Astrocyte of the spinal cord (primary cell): ENCODE measurements at regions not wholly inside any gene's neighbourhood (a gene's known extent, or its start where the extent isn't known, plus 50 kb on each side); places are given as distances from the start of the nearest gene placed in this dataset.

Source experiments
- DNase-seq: peaks from one replicate; pipeline ENCODE4 v3.0.0; 2011; ENCODE audit warnings: low read depth, low spot score
- H3K4me3 ChIP-seq: 2 replicates; pipeline ENCODE4 v1.5.1; 2011; ENCODE audit warnings: low read depth, mild to moderate bottlenecking, low read length, moderate library complexity
- in situ Hi-C: cut with HindIII; loops from 2 replicates; pipeline ENCODE4 v1.10.0; 2017; ENCODE audit warnings: low sequenced_read_pairs
- TF ChIP-seq, protein P1 (sequence below): IDR thresholded peaks from 2 replicates; pipeline ENCODE4 v1.5.1; 2012; ENCODE audit warnings: low read depth, mild to moderate bottlenecking, low read length, inconsistent platforms

DNA sequence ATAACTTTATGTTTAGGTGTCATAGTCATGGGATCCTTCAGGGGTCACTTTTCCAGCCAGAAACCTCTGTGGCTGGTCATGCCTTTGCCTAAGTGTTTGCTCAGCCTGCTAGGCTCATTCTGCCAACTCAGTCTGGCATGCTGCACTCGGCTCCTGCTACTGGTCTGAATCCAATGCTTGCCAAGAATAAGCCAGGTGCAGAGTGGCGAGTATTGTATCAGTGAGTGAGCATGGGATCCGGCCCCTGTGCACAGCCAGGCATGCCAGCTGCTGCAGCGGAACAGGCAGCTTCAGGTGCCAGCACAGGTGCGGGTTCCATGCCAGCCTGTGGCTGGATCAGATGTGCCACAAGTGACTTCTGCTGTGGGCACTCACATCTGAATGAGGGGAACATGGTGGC is 1269.3 kb upstream of the CNTN5 start:
- no peak overlapping the region for H3K4me3 ChIP-seq
- TF ChIP-seq, protein P1, sequence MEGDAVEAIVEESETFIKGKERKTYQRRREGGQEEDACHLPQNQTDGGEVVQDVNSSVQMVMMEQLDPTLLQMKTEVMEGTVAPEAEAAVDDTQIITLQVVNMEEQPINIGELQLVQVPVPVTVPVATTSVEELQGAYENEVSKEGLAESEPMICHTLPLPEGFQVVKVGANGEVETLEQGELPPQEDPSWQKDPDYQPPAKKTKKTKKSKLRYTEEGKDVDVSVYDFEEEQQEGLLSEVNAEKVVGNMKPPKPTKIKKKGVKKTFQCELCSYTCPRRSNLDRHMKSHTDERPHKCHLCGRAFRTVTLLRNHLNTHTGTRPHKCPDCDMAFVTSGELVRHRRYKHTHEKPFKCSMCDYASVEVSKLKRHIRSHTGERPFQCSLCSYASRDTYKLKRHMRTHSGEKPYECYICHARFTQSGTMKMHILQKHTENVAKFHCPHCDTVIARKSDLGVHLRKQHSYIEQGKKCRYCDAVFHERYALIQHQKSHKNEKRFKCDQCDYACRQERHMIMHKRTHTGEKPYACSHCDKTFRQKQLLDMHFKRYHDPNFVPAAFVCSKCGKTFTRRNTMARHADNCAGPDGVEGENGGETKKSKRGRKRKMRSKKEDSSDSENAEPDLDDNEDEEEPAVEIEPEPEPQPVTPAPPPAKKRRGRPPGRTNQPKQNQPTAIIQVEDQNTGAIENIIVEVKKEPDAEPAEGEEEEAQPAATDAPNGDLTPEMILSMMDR: no peak
- no peak for DNase-seq
- in situ Hi-C loops: no loop called here

DNA sequence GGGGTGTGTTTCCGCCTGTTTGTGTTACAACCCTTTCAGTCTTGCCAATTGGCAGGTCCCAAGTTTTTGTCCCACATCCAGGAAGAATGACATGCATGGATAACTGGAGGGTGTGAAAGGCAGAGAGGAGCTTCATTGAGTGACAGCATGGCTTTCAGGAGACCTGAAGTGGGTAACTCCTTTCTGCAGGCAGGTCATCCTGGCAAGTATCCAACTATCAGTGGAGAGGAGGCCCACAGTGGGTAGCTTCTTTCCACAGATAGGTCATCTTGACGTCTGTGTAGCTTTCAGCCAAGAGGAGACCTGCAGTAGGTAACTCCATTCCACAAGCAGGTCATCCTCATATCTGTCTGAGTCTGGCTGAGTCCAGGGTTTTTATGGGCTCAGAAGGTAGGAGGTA is 1268.8 kb upstream of the CNTN5 start:
- in situ Hi-C loops: no loop called here
- no peak overlapping the region for H3K4me3 ChIP-seq
- TF ChIP-seq, protein P1: no peak
- no peak for DNase-seq

DNA sequence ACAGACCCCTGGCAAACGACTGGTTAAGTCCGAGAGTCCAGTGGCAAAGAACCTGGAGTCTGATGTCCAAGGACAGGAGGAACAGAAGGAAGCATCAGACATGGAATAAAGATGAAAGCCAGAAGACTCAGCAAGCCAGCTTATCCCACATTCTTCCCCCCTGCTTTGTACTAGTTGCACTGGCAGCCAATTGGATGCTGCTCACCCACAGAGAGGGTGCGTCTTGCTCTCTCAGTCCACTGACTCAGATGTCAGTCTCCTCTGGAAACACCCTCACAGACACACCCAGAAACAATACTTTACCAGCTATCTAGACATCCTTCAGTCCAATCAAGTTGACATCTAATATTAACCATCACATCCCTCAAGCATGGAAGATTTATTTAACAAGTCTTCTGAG is 1265.8 kb upstream of the CNTN5 start:
- in situ Hi-C loops: no loop called here
- H3K4me3 ChIP-seq: no peak overlapping the region
- TF ChIP-seq, protein P1: no peak
- DNase-seq: no peak

DNA sequence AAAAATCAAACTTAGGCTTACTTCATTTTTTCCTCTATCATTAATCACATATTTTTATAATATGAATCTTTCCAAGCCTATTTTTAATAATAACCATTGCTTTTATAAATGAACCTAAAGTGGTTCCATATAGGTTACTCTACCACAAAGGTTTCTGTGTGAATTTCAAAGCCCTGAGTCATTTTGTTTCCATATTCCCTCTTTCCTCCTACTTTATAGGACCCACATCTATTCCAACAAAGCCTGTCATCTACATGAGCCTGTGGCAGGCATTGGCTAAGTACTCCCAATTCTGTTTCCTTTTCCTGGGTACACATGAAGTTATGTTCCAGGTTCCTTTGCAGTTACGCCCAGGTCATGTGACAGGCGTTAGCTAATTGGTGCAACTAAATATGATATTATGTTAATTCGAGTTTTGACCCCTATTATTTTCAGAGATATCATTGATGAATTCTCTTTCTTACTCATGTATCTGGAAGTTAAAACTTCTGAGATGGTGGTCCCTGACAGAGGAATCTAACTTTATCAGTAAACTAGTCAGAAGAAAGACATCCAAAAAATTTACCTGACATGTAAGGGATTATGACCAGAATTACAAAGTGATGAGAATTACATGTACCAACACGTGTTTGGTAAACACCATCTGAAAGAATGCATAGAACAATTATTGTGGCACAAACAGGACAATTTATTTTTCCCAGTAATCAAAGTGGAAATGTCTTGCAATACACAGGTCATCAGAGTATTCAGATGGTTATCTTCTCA is 1264.0 kb upstream of the CNTN5 start:
- TF ChIP-seq, protein P1: no peak
- no peak overlapping the region for H3K4me3 ChIP-seq
- in situ Hi-C loops: no loop called here
- DNase-seq: no peak

DNA sequence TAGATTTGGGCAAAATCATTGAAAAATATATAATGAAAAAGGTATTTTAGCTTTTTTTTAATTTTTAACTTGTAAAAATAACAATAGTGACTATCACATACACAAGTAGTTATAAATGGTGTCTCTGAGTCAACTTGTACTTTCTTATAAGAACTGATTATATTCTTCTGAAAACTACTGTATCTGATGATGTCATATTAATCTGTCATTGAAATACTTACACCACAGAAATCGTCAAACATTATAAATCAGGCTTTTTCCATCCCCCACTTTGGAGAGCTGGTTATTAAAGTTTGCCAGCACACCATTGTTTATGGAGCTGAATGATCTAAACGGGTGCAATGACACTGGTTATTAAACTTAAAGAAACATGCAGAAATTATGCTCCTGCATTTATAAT is 1259.6 kb upstream of the CNTN5 start:
- H3K4me3 ChIP-seq: no peak overlapping the region
- no peak for DNase-seq
- in situ Hi-C loops: no loop called here
- TF ChIP-seq, protein P1: no peak

DNA sequence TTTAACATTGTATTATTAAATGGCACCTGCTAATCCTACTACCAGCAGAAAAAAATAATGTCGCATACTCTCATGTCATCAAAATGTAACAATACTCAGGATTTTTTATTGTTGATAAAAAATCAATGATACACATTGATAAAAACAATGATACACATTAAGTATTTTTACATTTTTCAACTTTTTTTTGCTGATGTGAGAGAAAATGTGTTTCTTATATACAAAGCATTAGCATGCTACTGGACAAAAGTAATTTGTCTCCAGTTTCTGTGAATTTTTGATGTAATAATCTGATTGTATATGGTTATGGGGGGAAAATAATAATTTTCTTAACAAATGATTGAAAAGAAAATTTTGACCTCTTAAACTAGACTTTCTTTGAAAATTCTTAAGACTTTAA is 1256.6 kb upstream of the CNTN5 start:
- in situ Hi-C loops: no loop called here
- DNase-seq: no peak
- TF ChIP-seq, protein P1: no peak
- no peak overlapping the region for H3K4me3 ChIP-seq

DNA sequence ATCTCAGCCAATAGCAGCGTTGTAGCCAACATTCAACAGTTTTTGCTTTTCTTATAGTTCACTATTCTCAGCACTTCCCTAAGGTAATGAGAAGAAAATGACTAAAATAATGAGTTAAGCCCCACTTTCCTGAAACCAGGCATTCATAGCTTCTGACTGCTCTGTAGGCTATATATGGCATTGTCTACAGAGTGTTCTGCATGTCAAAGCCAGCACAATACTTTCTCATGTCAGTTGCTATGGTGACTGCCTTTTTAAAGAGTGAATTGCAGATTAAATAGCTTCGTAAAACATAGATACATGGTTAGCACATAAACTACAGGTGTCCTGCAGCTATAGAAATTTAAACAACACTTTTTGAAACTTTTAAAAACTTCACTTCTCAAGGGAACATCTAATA is 1256.1 kb upstream of the CNTN5 start:
- in situ Hi-C loops: no loop called here
- TF ChIP-seq, protein P1: no peak
- no peak for DNase-seq
- no peak overlapping the region for H3K4me3 ChIP-seq
